Renal pelvis (tissue), 1 donor: ENCODE measurements at regions not wholly inside any gene's neighbourhood (a gene's known extent, or its start where the extent isn't known, plus 50 kb on each side); places are given as distances from the start of the nearest gene placed in this dataset.
"Not testable (repeated sequence)": the region's sequence is repeated elsewhere in the genome, so short reads cannot be mapped to it uniquely, and the experiment has no call there.

Experiments
- DNase-seq: peaks from one replicate; pipeline ENCODE4 v3.0.0-alpha.2; 2013

DNA sequence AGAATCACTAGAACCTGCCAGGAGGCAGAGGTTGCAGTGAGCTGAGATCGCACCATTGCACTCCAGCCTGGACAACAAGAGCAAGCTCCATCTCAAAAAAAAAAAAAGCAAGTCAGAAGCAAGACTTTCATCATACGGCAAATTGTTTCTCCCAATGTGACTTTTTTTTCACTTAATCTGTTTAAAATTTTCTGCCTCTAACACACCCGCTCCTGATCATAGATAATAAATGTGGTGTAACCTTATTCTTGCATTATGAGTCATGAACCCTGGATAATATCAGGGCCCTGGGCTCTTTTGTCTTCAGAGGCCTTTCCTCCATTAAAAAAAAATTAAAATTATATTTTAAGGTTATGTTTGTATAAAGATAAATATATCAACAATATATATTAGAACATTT lies 111.4 kb upstream of the JCAD start:
- DNase-seq, result no peak

GRCh38 chr10:30170146-30170545 lies 110.8 kb upstream of the JCAD start:
- no peak for DNase-seq

DNA sequence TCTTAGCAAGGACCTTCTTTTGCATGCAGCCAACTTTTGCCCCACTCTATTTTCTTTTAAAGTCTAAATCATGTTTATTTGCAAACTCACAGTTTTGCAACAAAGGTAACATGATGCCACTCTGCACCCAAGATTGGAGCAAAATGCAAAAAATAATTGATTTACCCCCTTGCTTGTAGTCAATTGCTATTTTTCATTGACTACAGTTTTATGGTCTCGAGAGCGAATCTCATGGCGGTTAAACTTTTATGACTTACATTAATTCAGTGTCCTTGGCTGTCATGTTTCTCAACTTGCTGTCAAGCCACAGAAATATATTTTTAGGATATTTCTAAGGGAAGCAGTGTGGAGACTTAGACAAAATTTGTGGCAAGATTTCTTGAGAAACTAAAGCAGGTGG lies 110.0 kb upstream of the JCAD start:
- DNase-seq, result no peak

DNA sequence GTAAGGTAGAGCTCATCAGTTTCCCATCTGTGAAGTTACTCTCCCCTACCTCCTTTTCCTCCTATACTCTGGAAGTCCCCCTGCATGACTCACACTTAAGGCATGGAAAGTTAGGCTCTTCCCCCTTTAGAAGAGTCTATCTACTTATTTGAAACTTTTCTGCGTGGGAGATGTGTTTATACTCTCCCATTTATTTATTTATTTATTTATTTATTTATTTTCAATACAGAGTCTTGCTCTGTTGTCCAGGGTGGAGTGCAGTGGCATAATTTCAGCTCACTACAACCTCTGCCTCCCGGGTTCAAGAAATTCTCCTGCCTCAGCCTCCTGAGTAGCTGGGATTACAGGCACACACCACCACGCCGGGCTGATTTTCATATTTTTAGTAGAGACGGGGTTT lies 107.5 kb upstream of the JCAD start:
- no peak for DNase-seq

DNA sequence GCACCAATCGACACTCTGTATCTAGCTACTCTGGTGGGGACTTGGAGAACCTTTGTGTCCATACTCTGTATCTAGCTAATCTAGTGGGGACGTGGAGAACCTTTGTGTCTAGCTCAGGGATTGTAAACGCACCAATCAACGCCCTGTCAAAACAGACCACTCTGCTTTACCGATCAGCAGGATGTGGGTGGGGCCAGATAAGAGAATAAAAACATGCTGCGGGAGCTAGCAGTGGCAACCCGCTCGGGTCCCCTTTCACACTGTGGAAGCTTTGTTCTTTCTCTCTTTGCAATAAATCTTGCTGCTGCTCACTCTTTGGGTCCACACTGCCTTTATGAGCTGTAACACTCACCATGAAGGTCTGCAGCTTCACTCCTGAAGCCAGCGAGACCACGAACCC lies 104.0 kb upstream of the JCAD start:
- DNase-seq, result not testable (repeated sequence)

GRCh38 chr10:30162796-30163195 lies 103.4 kb upstream of the JCAD start:
- not testable (repeated sequence) for DNase-seq

- DNase-seq, result no peak
Observed at GRCh38 chr10:30160271-30160982, 101.0 kb upstream of the JCAD start.

DNA sequence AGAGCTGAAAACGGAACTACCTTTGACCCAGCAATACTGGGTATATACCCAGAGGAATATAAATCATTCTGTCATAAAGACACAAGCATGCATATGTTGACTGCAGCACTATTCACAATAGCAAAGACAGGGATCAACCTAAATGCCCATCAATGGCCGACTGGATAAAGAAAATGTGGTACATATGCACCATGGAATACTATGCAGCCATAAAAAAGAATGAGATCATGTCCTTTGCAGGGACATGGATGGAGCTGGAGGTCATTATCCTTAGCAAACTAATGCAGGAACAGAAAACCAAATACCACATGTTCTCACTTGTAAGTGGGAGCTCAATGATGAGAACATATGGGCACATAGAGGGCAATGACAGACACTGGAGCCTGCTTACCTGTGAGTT lies 100.2 kb upstream of the JCAD start:
- not testable (repeated sequence) for DNase-seq

DNA sequence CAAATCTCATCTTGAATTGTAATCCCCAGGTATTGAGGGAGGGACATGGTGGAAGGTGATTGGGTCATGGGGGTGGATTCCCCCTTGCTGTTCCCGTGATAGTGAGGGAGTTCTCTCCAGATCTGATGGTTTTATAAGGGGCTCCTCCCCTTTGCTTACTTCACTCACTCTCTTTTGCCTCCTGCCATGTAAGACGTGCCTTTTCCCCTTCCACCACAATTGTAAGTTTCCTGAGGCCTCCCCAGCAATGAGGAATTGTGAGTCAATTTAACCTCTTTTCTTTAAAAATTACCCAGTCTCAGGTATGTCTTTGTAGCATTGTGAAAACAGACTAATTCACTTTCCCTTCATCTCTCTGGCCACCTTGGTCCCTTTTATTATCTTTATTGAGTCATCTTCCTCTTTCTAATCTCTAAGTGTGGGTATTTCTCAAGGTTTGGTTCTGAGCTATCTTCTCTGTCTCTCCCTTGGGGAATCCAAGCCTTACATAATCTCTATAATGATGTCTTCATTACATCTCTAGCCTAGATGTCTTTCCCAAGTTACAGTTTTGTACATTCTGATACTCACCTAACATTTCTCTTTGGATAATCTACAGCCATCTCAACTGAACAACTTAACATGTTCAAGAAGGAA lies 99.1 kb upstream of the JCAD start:
- DNase-seq, result no peak

DNA sequence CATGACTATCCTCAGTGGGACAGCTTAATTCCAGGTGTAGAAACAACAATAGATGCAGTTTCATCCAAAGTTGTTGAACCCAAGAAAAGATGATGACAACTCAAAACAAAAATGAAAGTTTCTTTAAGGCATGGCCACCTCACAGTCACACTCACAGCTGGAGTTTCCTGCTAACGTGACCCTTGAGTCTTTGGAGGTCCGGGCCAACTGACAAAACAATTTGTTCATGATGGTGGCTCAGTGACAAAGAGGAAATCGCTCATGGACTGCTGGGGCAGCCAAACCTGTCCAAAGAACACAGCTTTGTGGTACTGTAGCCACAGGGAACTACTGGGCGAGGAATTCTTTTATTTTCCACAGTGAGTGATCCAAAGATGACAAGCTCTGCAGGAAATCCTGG lies 96.0 kb upstream of the JCAD start:
- no peak for DNase-seq

DNA sequence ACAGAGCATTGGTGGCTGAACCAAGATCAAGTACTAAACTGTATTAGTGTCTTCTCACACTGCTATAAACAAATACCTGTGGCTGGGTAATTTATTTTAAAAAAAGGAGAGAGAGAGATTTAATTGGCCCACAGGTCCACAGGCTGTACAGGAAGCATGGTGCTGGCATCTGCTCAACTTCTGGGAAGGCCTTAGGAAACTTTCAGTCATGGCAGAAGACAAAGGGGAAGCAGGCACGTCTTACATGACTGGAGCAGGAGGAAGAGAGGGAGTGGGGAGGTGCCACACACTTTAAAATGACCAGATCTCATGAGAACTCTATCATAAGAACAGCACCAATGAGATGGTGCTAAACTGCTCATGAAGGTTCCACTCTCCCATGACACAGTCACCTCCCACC lies 95.2 kb upstream of the JCAD start:
- no peak for DNase-seq

- DNase-seq, result no peak
Observed at GRCh38 chr10:30154126-30154525, 94.7 kb upstream of the JCAD start.

DNA sequence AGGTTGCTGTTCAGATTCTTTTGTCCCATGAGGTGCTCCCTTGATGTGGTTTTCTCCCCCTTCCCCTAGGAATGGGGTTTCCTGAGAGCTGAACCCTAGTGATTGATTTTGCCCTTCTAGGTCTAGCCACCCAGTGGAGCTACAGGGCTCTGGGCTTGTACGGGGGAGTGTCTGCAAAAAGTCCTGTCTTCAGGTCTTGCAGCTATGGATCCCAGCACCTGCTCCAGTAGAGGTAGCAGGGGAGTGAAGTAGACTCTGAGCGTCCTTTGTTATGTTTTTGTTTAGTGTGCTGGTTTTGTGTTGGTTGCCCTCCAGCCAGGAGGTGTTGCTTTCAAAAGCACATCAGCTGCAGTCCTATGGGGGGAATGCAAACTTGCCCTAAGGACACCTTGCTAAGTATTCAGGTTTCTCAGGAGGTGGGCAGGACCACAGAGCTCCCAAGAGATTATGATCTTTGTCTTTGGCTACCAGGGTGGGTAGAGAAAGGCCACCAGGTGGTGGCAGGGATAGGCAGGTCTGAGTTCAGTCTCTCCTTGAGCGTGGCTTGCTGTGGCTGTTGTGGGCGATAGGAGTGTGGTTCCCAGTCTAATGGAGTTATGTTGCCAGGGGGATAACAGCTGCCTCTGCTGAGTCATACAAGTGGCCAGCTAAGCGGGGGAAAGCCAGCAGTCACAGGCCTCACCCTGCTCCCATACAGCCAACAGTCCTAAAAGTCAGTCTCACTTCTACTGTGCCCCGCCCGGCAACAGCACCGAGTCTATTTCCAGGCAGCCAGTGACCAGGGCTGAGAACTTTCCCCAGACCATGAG lies 92.4 kb upstream of the JCAD start:
- DNase-seq, result no peak

- no peak for DNase-seq
Observed at GRCh38 chr10:30141423-30141822, 82.0 kb upstream of the JCAD start.

DNA sequence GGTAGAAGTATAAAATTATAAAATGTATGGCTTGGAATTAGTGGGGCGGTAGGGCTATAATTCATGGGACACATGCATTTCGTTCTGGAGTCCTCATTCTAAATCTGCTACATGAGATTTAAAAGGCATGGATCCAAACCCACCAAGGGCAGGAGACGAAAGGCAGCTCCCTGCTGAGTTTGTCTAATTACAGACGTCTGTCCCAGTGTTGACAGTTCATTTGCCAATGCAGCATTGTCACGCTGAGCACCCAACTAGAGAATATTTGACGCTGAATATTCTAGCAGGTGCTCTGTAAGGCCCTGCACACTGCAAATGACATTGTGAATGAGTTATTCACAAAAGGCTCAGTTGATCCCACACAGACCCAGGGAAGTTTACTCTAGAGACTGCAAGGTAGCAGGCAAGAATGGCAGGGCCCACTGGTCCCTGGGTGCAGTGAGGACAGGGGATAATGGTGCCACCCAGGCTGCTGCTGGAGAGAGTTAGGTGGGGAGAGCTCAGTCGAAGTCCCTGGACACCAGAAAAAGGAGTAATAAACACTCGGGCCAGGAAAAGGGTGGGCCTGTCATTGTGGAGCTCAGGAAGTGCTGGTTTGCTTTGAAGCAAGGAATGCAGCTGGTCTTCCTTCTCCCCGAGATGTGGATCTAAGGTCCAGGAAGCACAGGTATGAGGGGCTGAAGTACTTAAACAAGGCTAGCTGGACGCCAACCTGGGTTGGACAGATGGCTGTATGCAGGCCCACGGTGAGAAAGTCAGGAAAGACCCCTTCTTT lies 75.0 kb upstream of the JCAD start:
- no peak for DNase-seq

- DNase-seq, result no peak
Observed at GRCh38 chr10:30133198-30133597, 73.8 kb upstream of the JCAD start.

DNA sequence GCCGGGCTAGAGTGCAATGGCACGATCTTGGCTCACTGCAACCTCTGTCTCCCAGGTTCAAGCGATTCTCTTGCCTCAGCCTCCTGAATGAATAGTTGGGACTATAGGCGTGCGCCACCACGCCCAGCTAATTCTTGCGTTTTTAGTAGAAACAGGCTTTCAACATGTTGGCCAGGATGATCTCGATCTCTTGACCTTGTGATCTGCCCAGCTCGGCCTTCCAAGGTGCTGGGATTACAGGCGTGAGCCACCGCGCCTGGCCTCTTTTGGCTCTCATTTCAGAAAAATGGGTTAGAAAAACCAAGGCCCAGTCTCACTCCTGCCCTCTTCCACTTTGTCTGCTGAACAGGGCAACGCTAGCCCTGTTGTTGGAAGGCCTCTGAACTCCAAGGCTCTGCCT lies 72.0 kb upstream of the JCAD start:
- DNase-seq, result not testable (repeated sequence)

GRCh38 chr10:30129326-30129725 lies 69.9 kb upstream of the JCAD start:
- DNase-seq, result not testable (repeated sequence)

DNA sequence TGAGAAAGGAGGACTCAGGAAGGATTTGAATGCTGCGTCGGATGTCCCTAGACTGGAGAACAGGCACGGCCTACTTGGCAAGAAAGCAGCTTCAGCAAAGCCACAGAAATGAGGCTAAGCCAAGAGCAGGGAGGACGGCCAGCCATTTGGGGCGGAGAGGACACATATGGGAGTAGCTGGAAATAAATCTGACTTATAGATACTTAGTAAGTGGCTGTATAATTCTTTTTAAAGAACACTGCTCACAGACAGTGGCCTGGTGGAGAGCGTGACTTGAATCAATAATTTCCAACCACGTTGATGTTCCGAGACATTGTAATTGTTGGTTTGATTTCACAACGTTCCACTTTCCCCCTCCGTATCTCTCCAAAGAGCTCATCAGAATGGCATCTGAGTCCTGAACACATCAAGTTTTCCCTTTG lies 67.7 kb upstream of the JCAD start:
- no peak for DNase-seq

- no peak for DNase-seq
Observed at GRCh38 chr10:30125496-30125895, 66.1 kb upstream of the JCAD start.

GRCh38 chr10:30124704-30125103 lies 65.3 kb upstream of the JCAD start:
- no peak for DNase-seq

GRCh38 chr10:30121401-30121800 lies 62.0 kb upstream of the JCAD start:
- no peak for DNase-seq
